Lower leg skin (tissue), 3 donors: ENCODE measurements at regions not wholly inside any gene's neighbourhood (a gene's known extent, or its start where the extent isn't known, plus 50 kb on each side); places are given as distances from the start of the nearest gene placed in this dataset.

ENCODE experiments used
- CTCF ChIP-seq, 3 donors: fragments of 450-650 bp; IDR thresholded peaks; one replicate each; pipeline ENCODE4 v1.5.1; 2016; ENCODE audit warnings: antibody characterized with exemption in 3 of 3, mild to moderate bottlenecking in 3 of 3, moderate library complexity in 2 of 3
- POLR2A ChIP-seq, 2 donors: fragments of 450-650 bp; IDR thresholded peaks; one replicate each; pipeline ENCODE4 v1.6.1; 2016 to 2017; ENCODE audit warnings: antibody characterized with exemption in 2 of 2, mild to moderate bottlenecking in 1 of 2, moderate library complexity in 1 of 2

- TF ChIP-seq CTCF (IDR thresholded peaks at IDR 0.05), result no peak
- no peak for TF ChIP-seq POLR2A (IDR thresholded peaks at IDR 0.05)
Measured at GRCh38 chr13:26469602-26470001, 87.9 kb upstream of the WASF3 start.
